ENCODE measurements at regions not wholly inside any gene's neighbourhood (a gene's known extent, or its start where the extent isn't known, plus 50 kb on each side); places are given as distances from the start of the nearest gene placed in this dataset.

DNA sequence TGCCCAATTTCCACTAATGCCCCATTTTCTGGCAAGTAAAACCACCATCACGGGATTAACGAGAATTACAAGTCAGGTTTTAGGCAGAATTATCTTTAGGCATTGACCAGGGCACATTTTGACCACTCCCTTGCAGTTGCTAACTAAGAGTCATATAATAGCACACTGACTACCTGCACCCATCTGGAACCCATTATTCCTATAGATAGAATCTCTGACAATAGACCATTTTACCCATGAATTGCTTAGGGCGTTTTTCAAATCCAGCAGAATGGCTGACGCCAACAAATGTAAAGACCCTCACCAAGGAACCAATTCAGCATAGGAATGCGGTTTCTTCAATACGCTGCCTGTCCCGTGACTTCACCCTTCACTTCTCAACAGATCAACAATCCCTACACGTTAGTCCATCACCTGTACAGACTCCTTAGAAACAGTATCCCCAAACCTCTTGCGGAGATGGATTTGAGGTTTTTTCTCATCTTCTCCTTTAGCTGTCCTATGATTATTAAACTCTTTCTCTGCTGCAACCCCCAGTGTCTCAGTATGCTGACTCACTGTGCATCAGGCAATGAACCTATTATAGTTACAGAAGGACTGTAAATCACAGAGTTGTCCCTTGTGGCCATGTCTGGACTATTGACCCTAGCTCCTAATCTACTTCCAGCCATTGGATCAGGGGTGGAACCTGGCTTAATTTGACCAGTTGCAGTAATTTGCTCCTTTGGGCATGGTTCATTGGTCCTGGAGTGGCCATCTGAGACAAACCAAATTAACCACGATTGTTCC is 177.3 kb upstream of the PLXNC1 start (continued):
- TF ChIP-seq, protein P1, sequence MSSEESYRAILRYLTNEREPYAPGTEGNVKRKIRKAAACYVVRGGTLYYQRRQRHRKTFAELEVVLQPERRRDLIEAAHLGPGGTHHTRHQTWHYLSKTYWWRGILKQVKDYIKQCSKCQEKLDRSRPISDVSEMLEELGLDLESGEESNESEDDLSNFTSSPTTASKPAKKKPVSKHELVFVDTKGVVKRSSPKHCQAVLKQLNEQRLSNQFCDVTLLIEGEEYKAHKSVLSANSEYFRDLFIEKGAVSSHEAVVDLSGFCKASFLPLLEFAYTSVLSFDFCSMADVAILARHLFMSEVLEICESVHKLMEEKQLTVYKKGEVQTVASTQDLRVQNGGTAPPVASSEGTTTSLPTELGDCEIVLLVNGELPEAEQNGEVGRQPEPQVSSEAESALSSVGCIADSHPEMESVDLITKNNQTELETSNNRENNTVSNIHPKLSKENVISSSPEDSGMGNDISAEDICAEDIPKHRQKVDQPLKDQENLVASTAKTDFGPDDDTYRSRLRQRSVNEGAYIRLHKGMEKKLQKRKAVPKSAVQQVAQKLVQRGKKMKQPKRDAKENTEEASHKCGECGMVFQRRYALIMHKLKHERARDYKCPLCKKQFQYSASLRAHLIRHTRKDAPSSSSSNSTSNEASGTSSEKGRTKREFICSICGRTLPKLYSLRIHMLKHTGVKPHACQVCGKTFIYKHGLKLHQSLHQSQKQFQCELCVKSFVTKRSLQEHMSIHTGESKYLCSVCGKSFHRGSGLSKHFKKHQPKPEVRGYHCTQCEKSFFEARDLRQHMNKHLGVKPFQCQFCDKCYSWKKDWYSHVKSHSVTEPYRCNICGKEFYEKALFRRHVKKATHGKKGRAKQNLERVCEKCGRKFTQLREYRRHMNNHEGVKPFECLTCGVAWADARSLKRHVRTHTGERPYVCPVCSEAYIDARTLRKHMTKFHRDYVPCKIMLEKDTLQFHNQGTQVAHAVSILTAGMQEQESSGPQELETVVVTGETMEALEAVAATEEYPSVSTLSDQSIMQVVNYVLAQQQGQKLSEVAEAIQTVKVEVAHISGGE (CRISPR knock-in tag; IDR thresholded peaks at IDR 0.05): no peak
- TF ChIP-seq FOXP1 (CRISPR knock-in tag; IDR thresholded peaks at IDR 0.05) (no peak), NFE2 (IDR thresholded peaks at IDR 0.05; ENCODE audit: low read depth) (peak; percentile 92), TEAD4 (IDR thresholded peaks at IDR 0.05; ENCODE audit: low read length) (0 out of 2 replicates have a peak, but pooled peaks have one; percentile 40), TEAD4 (CRISPR knock-in tag; IDR thresholded peaks at IDR 0.05; ENCODE audit: borderline replicate concordance) (no peak), FUS (optimal IDR thresholded peaks at IDR 0.05; ENCODE audit: low read depth, low read length) (no peak), MAFF (IDR thresholded peaks at IDR 0.05; ENCODE audit: low read length) (peak; percentile 10; the same call in 1 of the 2 replicates), ZNF121 (CRISPR knock-in tag; conservative IDR thresholded peaks at IDR 0.05) (no peak), C11orf30 (IDR thresholded peaks at IDR 0.05; ENCODE audit: low read depth) (peak; percentile 80), MTF1 (CRISPR knock-in tag; IDR thresholded peaks at IDR 0.05; ENCODE audit: borderline replicate concordance) (no peak), NFYB (IDR thresholded peaks at IDR 0.05; ENCODE audit: extremely low read depth, insufficient read length) (peak; percentile 15), SIRT6 (IDR thresholded peaks at IDR 0.05; ENCODE audit: low read depth, low read length) (no peak), ZNF79 (CRISPR knock-in tag; IDR thresholded peaks at IDR 0.05; ENCODE audit: low read depth) (no peak), RNF2 (IDR thresholded peaks at IDR 0.05) (0 out of 2 replicates have a peak, but pooled peaks have one; percentile 20)
- TF ChIP-seq, protein P2, sequence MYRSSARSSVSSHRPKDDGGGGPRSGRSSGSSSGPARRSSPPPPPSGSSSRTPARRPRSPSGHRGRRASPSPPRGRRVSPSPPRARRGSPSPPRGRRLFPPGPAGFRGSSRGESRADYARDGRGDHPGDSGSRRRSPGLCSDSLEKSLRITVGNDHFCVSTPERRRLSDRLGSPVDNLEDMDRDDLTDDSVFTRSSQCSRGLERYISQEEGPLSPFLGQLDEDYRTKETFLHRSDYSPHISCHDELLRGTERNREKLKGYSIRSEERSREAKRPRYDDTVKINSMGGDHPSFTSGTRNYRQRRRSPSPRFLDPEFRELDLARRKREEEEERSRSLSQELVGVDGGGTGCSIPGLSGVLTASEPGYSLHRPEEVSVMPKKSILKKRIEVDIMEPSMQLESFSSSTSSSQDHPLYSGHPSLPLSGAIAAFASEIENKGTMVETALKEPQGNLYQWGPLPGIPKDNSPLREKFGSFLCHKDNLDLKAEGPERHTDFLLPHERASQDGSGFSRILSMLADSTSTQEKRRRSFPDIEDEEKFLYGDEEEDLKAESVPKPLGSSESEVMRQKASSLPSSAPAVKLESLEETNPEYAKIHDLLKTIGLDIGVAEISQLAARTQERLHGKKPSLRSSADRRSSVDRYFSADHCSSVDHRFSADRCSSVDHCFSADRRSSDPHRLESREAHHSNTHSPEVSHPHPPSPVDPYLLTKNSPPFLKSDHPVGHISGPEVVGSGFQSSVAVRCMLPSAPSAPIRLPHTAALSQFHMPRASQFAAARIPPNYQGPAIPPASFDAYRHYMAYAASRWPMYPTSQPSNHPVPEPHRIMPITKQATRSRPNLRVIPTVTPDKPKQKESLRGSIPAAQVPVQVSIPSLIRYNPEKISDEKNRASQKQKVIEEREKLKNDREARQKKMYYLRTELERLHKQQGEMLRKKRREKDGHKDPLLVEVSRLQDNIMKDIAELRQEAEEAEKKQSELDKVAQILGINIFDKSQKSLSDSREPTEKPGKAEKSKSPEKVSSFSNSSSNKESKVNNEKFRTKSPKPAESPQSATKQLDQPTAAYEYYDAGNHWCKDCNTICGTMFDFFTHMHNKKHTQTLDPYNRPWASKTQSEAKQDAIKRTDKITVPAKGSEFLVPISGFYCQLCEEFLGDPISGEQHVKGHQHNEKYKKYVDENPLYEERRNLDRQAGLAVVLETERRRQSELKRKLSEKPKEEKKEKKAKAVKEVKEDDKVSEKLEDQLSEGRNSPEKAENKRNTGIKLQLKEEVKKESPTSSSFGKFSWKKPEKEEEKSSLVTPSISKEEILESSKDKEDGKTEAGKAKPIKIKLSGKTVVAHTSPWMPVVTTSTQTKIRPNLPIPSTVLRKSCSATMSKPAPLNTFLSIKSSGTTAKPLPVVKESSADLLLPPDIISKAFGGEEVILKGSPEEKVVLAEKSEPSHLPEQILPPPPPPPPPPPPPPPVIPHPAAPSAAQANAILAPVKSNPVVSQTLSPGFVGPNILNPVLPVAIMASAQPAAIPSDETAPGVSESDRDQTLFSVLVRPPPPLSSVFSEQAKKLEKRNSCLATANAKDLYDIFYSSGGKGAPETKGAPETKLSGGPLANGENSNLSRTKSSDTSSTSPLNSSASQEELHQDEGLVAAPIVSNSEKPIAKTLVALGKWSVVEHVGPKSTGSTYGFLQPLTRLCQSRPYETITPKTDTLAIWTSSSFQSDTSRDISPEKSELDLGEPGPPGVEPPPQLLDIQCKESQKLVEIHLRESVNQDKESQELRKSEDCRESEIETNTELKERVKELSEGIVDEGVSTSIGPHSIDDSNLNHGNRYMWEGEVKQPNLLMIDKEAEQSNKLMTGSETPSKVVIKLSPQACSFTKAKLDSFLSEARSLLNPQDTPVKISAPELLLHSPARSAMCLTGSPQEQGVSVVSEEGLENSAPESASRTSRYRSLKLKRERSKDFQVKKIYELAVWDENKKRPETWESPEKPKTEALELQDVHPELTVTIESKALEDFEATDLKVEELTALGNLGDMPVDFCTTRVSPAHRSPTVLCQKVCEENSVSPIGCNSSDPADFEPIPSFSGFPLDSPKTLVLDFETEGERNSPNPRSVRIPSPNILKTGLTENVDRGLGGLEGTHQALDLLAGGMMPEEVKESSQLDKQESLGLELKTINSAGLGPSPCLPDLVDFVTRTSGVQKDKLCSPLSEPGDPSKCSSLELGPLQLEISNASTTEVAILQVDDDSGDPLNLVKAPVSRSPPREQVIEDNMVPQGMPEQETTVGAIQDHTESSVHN (IDR thresholded peaks at IDR 0.05; ENCODE audit: borderline replicate concordance in 1 of 2, low read depth in 1 of 2): no peak
- TF ChIP-seq, protein P3, sequence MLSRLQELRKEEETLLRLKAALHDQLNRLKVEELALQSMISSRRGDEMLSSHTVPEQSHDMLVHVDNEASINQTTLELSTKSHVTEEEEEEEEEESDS (CRISPR knock-in tag; IDR thresholded peaks at IDR 0.05): no peak

All from K562 (cell line).